ENCODE measurements at regions not wholly inside any gene's neighbourhood (a gene's known extent, or its start where the extent isn't known, plus 50 kb on each side); places are given as distances from the start of the nearest gene placed in this dataset.

GRCh38 chr22:47445212-47445611 lies 682.8 kb downstream of the TBC1D22A start:
- Histone ChIP-seq H3K36me3 (ENCODE audit: low read depth, low read length) (no peaks in the 10 kb centered on the region), H3K79me2 (ENCODE audit: low read length) (no peaks in the 10 kb centered on the region), H3K9me3 (ENCODE audit: low read length) (no peaks in the 10 kb centered on the region), H3K9me2 (replicated peaks; ENCODE audit: low read length) (no peaks in the 10 kb centered on the region), H4K20me1 (ENCODE audit: low read length) (no peaks in the 10 kb centered on the region), H3K4me2 (ENCODE audit: low read length) (no peak overlapping the region), H2AFZ (ENCODE audit: low read length) (no peak overlapping the region), H3K9ac (ENCODE audit: low read length) (no peak overlapping the region), H3K4me3 (ENCODE audit: low read length) (no peak overlapping the region), H3F3A (ENCODE audit: low read length, unreplicated experiment) (no peaks in the 10 kb centered on the region), H3K27ac (ENCODE audit: low read length) (no peak overlapping the region), H3K27me3 (ENCODE audit: low read length) (no peaks in the 10 kb centered on the region), H3K4me1 (ENCODE audit: insufficient read depth, low read length) (no peaks in the 10 kb centered on the region)
- ChIA-PET CTCF (no interaction called here), POLR2A (ENCODE audit: unreplicated experiment) (no interaction called here)
- DNase-seq (no peak), ATAC-seq (no peak)
- TF ChIP-seq EZH2 (IDR thresholded peaks at IDR 0.05; ENCODE audit: low read length, unreplicated experiment) (no peak), EZH2phosphoT487 (IDR thresholded peaks at IDR 0.05; ENCODE audit: borderline replicate concordance, low read length) (no peak)
- TF ChIP-seq, protein P1, sequence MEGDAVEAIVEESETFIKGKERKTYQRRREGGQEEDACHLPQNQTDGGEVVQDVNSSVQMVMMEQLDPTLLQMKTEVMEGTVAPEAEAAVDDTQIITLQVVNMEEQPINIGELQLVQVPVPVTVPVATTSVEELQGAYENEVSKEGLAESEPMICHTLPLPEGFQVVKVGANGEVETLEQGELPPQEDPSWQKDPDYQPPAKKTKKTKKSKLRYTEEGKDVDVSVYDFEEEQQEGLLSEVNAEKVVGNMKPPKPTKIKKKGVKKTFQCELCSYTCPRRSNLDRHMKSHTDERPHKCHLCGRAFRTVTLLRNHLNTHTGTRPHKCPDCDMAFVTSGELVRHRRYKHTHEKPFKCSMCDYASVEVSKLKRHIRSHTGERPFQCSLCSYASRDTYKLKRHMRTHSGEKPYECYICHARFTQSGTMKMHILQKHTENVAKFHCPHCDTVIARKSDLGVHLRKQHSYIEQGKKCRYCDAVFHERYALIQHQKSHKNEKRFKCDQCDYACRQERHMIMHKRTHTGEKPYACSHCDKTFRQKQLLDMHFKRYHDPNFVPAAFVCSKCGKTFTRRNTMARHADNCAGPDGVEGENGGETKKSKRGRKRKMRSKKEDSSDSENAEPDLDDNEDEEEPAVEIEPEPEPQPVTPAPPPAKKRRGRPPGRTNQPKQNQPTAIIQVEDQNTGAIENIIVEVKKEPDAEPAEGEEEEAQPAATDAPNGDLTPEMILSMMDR (conservative IDR thresholded peaks at IDR 0.05; ENCODE audit: low read depth, low read length) = no peak
- no TSS peak for BruUV-seq (replicated peaks)
- intact Hi-C loops (cut with micrococcal nuclease) = no loop called here

DNA sequence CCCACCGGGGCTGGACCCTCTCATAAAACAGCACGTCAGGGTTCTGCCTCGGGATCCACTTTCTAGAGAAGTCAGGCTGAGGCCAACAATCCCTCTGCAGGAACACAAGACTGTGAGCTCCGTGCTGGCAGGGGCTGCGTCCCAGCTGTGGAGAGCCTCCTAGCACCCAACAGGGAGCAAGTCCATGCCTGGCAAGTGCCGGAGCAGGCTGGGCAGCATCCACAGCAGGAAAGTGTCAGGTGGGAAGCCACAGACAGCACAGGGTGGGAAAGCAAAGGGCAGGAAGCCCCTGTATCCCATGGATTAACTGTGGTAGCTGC lies 682.3 kb downstream of the TBC1D22A start:
- intact Hi-C loops (cut with micrococcal nuclease) = no loop called here
- BruUV-seq (replicated peaks) = no TSS peak
- TF ChIP-seq, protein P1 (conservative IDR thresholded peaks at IDR 0.05; ENCODE audit: low read depth, low read length) = no peak
- TF ChIP-seq EZH2phosphoT487 (IDR thresholded peaks at IDR 0.05; ENCODE audit: borderline replicate concordance, low read length) = no peak
- TF ChIP-seq EZH2 (IDR thresholded peaks at IDR 0.05; ENCODE audit: low read length, unreplicated experiment) = no peak
- Histone ChIP-seq H3K9ac (ENCODE audit: low read length) (no peak overlapping the region), H3K9me3 (ENCODE audit: low read length) (no peaks in the 10 kb centered on the region), H3K27me3 (ENCODE audit: low read length) (no peaks in the 10 kb centered on the region), H2AFZ (ENCODE audit: low read length) (no peak overlapping the region), H3K79me2 (ENCODE audit: low read length) (no peaks in the 10 kb centered on the region), H3K4me3 (ENCODE audit: low read length) (no peak overlapping the region), H3K36me3 (ENCODE audit: low read depth, low read length) (no peaks in the 10 kb centered on the region), H4K20me1 (ENCODE audit: low read length) (no peaks in the 10 kb centered on the region), H3F3A (ENCODE audit: low read length, unreplicated experiment) (no peaks in the 10 kb centered on the region), H3K27ac (ENCODE audit: low read length) (no peak overlapping the region), H3K4me1 (ENCODE audit: insufficient read depth, low read length) (no peaks in the 10 kb centered on the region), H3K9me2 (replicated peaks; ENCODE audit: low read length) (no peaks in the 10 kb centered on the region), H3K4me2 (ENCODE audit: low read length) (no peak overlapping the region)
- ChIA-PET POLR2A (ENCODE audit: unreplicated experiment) (no interaction called here), CTCF (no interaction called here)
- DNase-seq (no peak), ATAC-seq (no peak)

- no TSS peak for BruUV-seq (replicated peaks)
- Histone ChIP-seq H3K4me2 (ENCODE audit: low read length) (no peak overlapping the region), H3F3A (ENCODE audit: low read length, unreplicated experiment) (no peaks in the 10 kb centered on the region), H3K9me3 (ENCODE audit: low read length) (no peaks in the 10 kb centered on the region), H3K36me3 (ENCODE audit: low read depth, low read length) (no peaks in the 10 kb centered on the region), H2AFZ (ENCODE audit: low read length) (no peak overlapping the region), H3K79me2 (ENCODE audit: low read length) (no peaks in the 10 kb centered on the region), H3K4me1 (ENCODE audit: insufficient read depth, low read length) (no peaks in the 10 kb centered on the region), H3K4me3 (ENCODE audit: low read length) (no peak overlapping the region), H4K20me1 (ENCODE audit: low read length) (no peaks in the 10 kb centered on the region), H3K9ac (ENCODE audit: low read length) (no peak overlapping the region), H3K27ac (ENCODE audit: low read length) (no peak overlapping the region), H3K9me2 (replicated peaks; ENCODE audit: low read length) (no peaks in the 10 kb centered on the region), H3K27me3 (ENCODE audit: low read length) (no peaks in the 10 kb centered on the region)
- ChIA-PET POLR2A (ENCODE audit: unreplicated experiment) (no interaction called here), CTCF (no interaction called here)
- no peak for DNase-seq
- no peak for ATAC-seq
- intact Hi-C loops (cut with micrococcal nuclease) = no loop called here
- TF ChIP-seq EZH2phosphoT487 (IDR thresholded peaks at IDR 0.05; ENCODE audit: borderline replicate concordance, low read length) (no peak), EZH2 (IDR thresholded peaks at IDR 0.05; ENCODE audit: low read length, unreplicated experiment) (no peak)
- TF ChIP-seq, protein P1 (conservative IDR thresholded peaks at IDR 0.05; ENCODE audit: low read depth, low read length) = no peak
These were observed 681.6 kb downstream of the TBC1D22A start for GRCh38 chr22:47443836-47444745.

All from PC-3 (cell line).